CD4-positive, alpha-beta T cell (primary cell): ENCODE measurements at regions not wholly inside any gene's neighbourhood (a gene's known extent, or its start where the extent isn't known, plus 50 kb on each side); places are given as distances from the start of the nearest gene placed in this dataset.

Experiments
- ATAC-seq: fragments of 200-7000 bp; cut with Tn5 transposase; one replicate; pipeline ENCODE4 v1.10.0; 2022; ENCODE audit warnings: mild to moderate bottlenecking; ENCODE audit not compliant: poor library complexity
- CTCF ChIA-PET: fragments of 350-600 bp; sonication (Branson Sonifier 250); formaldehyde crosslinking; loops from one replicate; lab custom pipeline; 2021; ENCODE audit warnings: antibody characterized with exemption, inconsistent platforms; lab: Charles Lee
- POLR2A ChIA-PET: fragments of 350-600 bp; sonication (Branson Sonifier 250); formaldehyde crosslinking; loops from one replicate; lab custom pipeline; 2021; ENCODE audit warnings: antibody characterized with exemption, inconsistent platforms; lab: Charles Lee
- DNase-seq, 14 experiments: peaks; one replicate each; pipeline ENCODE4 v3.0.0-alpha.2; 2013 to 2020; ENCODE audit warnings: mixed read lengths in 2 of 14
- H3K27ac ChIP-seq, 2 donors: one replicate each; pipeline versions ENCODE4 v1.5.1 to v1.7.0; 2013; ENCODE audit warnings: low read length in 2 of 2, low read depth in 1 of 2, mild to moderate bottlenecking in 1 of 2
- H3K27me3 ChIP-seq, 2 experiments: 1 replicate in 1 of 2; 2 replicates in 1 of 2; pipeline versions ENCODE4 v1.6.1 to v1.7.0; 2013; ENCODE audit warnings: low read length in 2 of 2, control low read depth in 1 of 2, mild to moderate bottlenecking in 1 of 2, moderate library complexity in 1 of 2; ENCODE audit not compliant: insufficient read depth in 2 of 2, control insufficient read depth in 1 of 2
- H3K36me3 ChIP-seq: one replicate; pipeline ENCODE4 v1.6.1; 2013; ENCODE audit warnings: low read length, control low read depth; ENCODE audit not compliant: insufficient read depth
- H3K4me1 ChIP-seq: one replicate; pipeline ENCODE4 v1.6.1; 2013; ENCODE audit warnings: low read length, control low read depth; ENCODE audit not compliant: insufficient read depth
- H3K4me3 ChIP-seq: one replicate; pipeline ENCODE4 v1.5.1; 2013; ENCODE audit warnings: mild to moderate bottlenecking, low read length, moderate library complexity
- H3K9me3 ChIP-seq, 2 experiments: 1 replicate in 1 of 2; 2 replicates in 1 of 2; pipeline versions ENCODE4 v1.6.1 to v1.7.0; 2013; ENCODE audit warnings: low read length in 2 of 2, mild to moderate bottlenecking in 2 of 2, control low read depth in 1 of 2, moderate library complexity in 1 of 2; ENCODE audit not compliant: control insufficient read depth in 1 of 2, insufficient read depth in 1 of 2
- H3K27ac Mint-ChIP-seq: one replicate; pipeline ENCODE4 v1.8.0; 2020; ENCODE audit warnings: mixed read lengths
- H3K27me3 Mint-ChIP-seq: one replicate; pipeline ENCODE4 v1.8.0; 2021; ENCODE audit warnings: mixed read lengths
- H3K36me3 Mint-ChIP-seq: one replicate; pipeline ENCODE4 v1.8.0; 2021; ENCODE audit warnings: low read depth, mixed read lengths
- H3K4me1 Mint-ChIP-seq: one replicate; pipeline ENCODE4 v1.8.0; 2021; ENCODE audit warnings: low read depth, mixed read lengths
- H3K4me3 Mint-ChIP-seq: one replicate; pipeline ENCODE4 v1.8.0; 2020; ENCODE audit warnings: mild to moderate bottlenecking, mixed read lengths
- H3K9me3 Mint-ChIP-seq: one replicate; pipeline ENCODE4 v1.8.0; 2020; ENCODE audit warnings: mixed read lengths
- intact Hi-C, 2 experiments: fragments of 100-400 bp; cut with DNase I in 1 of 2; cut with micrococcal nuclease in 1 of 2; formaldehyde crosslinking; loops; one replicate each; pipeline versions ENCODE4 v1.15.1 to v1.9.0; 2023 to 2025; cut with DNase I, micrococcal nuclease
- TF ChIP-seq, protein P1 (sequence below): fragments of 200-600 bp; IDR thresholded peaks from one replicate; pipeline ENCODE4 v1.8.0; 2022; ENCODE audit warnings: antibody characterized with exemption, mild to moderate bottlenecking

- no peak for ATAC-seq
- no peaks in the 10 kb centered on the region for H3K36me3 Mint-ChIP-seq
- no peaks in the 10 kb centered on the region for H3K27me3 ChIP-seq
- no peak overlapping the region for H3K4me3 ChIP-seq
- no peak overlapping the region for H3K4me3 Mint-ChIP-seq
- no peaks in the 10 kb centered on the region for H3K27me3 Mint-ChIP-seq
- intact Hi-C loops, result no loop called here
- H3K27ac Mint-ChIP-seq, result no peak overlapping the region
- H3K4me1 ChIP-seq, result no peaks in the 10 kb centered on the region
- no peak overlapping the region for H3K27ac ChIP-seq
- H3K9me3 Mint-ChIP-seq, result peaks cover 23% of the 10 kb centered on the region
- no peak for DNase-seq
- no peaks in the 10 kb centered on the region for H3K36me3 ChIP-seq
- H3K4me1 Mint-ChIP-seq, result no peaks in the 10 kb centered on the region
- peaks cover 11% of the 10 kb centered on the region in 2 experiments for H3K9me3 ChIP-seq
- TF ChIP-seq, protein P1, sequence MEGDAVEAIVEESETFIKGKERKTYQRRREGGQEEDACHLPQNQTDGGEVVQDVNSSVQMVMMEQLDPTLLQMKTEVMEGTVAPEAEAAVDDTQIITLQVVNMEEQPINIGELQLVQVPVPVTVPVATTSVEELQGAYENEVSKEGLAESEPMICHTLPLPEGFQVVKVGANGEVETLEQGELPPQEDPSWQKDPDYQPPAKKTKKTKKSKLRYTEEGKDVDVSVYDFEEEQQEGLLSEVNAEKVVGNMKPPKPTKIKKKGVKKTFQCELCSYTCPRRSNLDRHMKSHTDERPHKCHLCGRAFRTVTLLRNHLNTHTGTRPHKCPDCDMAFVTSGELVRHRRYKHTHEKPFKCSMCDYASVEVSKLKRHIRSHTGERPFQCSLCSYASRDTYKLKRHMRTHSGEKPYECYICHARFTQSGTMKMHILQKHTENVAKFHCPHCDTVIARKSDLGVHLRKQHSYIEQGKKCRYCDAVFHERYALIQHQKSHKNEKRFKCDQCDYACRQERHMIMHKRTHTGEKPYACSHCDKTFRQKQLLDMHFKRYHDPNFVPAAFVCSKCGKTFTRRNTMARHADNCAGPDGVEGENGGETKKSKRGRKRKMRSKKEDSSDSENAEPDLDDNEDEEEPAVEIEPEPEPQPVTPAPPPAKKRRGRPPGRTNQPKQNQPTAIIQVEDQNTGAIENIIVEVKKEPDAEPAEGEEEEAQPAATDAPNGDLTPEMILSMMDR, result no peak
- ChIA-PET CTCF (no interaction called here), POLR2A (no interaction called here)
Measured at GRCh38 chr7:53877688-53878087, 664.5 kb upstream of the VSTM2A start.

DNA sequence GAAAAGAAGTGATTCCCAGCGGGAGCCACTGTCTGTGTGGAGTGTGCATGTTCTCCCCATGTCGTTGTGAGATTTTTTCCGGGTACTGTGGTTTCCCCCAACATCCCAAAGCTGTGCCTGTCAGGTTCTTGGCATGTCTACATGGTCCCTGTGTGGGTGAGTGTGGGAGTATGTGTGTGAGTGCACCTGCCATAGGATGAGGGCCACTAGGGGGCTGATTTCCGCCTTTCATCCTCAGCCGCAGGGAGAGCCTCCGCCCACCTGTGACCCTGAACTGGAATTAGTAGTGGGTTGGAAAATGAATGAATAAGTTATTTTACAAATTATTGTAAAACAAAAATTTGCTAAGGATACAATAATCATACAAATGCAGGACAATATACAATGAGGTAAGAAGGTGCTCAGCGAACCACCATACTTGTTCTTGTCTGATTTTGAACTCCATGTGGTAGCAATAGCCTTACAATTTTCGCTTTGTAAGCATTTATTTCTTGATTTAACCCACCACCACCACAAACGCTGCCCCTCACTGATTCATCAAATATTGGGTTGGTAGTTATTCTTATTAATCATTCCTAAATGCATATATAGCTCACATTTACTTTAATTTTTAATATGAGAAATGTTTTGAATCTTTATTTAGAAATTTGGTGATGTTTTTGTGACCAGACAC, 641.2 kb upstream of the VSTM2A start:
- Histone ChIP-seq H3K27ac (no peak overlapping the region), H3K27me3 (no peaks in the 10 kb centered on the region), H3K4me3 (no peak overlapping the region), H3K4me1 (no peaks in the 10 kb centered on the region), H3K9me3 (peaks cover 0 to 15% of the 10 kb centered on the region in 2 experiments), H3K36me3 (no peaks in the 10 kb centered on the region)
- H3K9me3 Mint-ChIP-seq, result peaks cover 21% of the 10 kb centered on the region
- TF ChIP-seq, protein P1, result no peak
- H3K4me3 Mint-ChIP-seq, result no peak overlapping the region
- no peaks in the 10 kb centered on the region for H3K36me3 Mint-ChIP-seq
- H3K27ac Mint-ChIP-seq, result no peak overlapping the region
- intact Hi-C loops, result no loop called here
- no peak for ATAC-seq
- ChIA-PET CTCF (no interaction called here), POLR2A (no interaction called here)
- H3K4me1 Mint-ChIP-seq, result no peaks in the 10 kb centered on the region
- H3K27me3 Mint-ChIP-seq, result no peaks in the 10 kb centered on the region
- DNase-seq, result no peak

GRCh38 chr7:53904355-53904754, 637.8 kb upstream of the VSTM2A start:
- ChIA-PET CTCF (no interaction called here), POLR2A (no interaction called here)
- intact Hi-C loops, result no loop called here
- H3K4me3 Mint-ChIP-seq, result no peak overlapping the region
- Histone ChIP-seq H3K9me3 (peaks cover 3 to 15% of the 10 kb centered on the region in 2 experiments), H3K4me1 (no peaks in the 10 kb centered on the region), H3K27me3 (no peaks in the 10 kb centered on the region), H3K27ac (no peak overlapping the region), H3K36me3 (no peaks in the 10 kb centered on the region), H3K4me3 (no peak overlapping the region)
- TF ChIP-seq, protein P1, result no peak
- ATAC-seq (no peak), DNase-seq (no peak)
- no peak overlapping the region for H3K27ac Mint-ChIP-seq
- no peaks in the 10 kb centered on the region for H3K4me1 Mint-ChIP-seq
- H3K36me3 Mint-ChIP-seq, result no peaks in the 10 kb centered on the region
- peaks cover 17% of the 10 kb centered on the region for H3K9me3 Mint-ChIP-seq
- H3K27me3 Mint-ChIP-seq, result no peaks in the 10 kb centered on the region
